Body of pancreas (tissue), 4 donors: ENCODE measurements at regions not wholly inside any gene's neighbourhood (a gene's known extent, or its start where the extent isn't known, plus 50 kb on each side); places are given as distances from the start of the nearest gene placed in this dataset.

Source experiments
- ATAC-seq: fragments of 150-250 bp; one replicate; pipeline ENCODE4 v1.9.1; 2016
- DNase-seq, 4 donors: peaks; one replicate each; pipeline ENCODE4 v3.0.0-alpha.2; 2019
- H3K27ac ChIP-seq, 4 donors: fragments of 200-600 bp; sonication (generic); 1 replicate in 3 of 4; 2 replicates in 1 of 4; pipeline versions ENCODE4 v1.5.1 to v1.6.1; 2016 to 2019; ENCODE audit warnings: mild to moderate bottlenecking in 1 of 4, mixed read lengths in 1 of 4, moderate library complexity in 1 of 4
- H3K27me3 ChIP-seq, 2 donors: fragments of 200-600 bp; sonication (generic); one replicate each; pipeline ENCODE4 v1.6.0; 2016; ENCODE audit warnings: mild to moderate bottlenecking in 1 of 2
- H3K36me3 ChIP-seq, 2 donors: fragments of 200-600 bp; sonication (generic); replicated peaks in 1 of 2; 2 replicates each; pipeline ENCODE4 v1.5.1; 2016; ENCODE audit warnings: low read depth in 2 of 2; ENCODE audit not compliant: insufficient read depth in 1 of 2
- H3K4me1 ChIP-seq: fragments of 200-600 bp; sonication (generic); one replicate; pipeline ENCODE4 v1.6.0; 2016
- H3K4me3 ChIP-seq, 2 donors: fragments of 200-600 bp; sonication (generic); 1 replicate in 1 of 2; 2 replicates in 1 of 2; pipeline ENCODE4 v1.5.1; 2016 to 2019
- H3K9me3 ChIP-seq, 3 donors: fragments of 200-600 bp; sonication (generic); 1 replicate in 2 of 3; 2 replicates in 1 of 3; pipeline ENCODE4 v1.5.1; 2016
- POLR2A ChIP-seq, 3 donors: fragments of 450-650 bp; IDR thresholded peaks; one replicate each; pipeline ENCODE4 v1.6.1; 2016; ENCODE audit warnings: antibody characterized with exemption in 3 of 3, mild to moderate bottlenecking in 2 of 3
- WGBS, 2 donors: methylation state at CpG; one replicate each; pipeline ENCODE4 v1.1.5; 2017; 5-methylcytosine and 5-hydroxymethylcytosine counted together
- intact Hi-C: fragments of 100-400 bp; cut with DNase I; formaldehyde crosslinking; loops from one replicate; pipeline ENCODE4 v1.15.1; 2023
- TF ChIP-seq, protein P1 (sequence below), 7 experiments: fragments of 450-650 bp in 4 of 7; fragments of 200-600 bp in 3 of 7; sonication (generic) in 3 of 7; IDR thresholded peaks; one replicate each; pipeline ENCODE4 v1.5.1; 2016 to 2019; ENCODE audit warnings: antibody characterized with exemption in 7 of 7

GRCh38 chr10:11393858-11394257 lies 217.6 kb downstream of the USP6NL start:
- intact Hi-C loops: no loop called here
- WGBS, 2 donors: 41 to 52% methylated on average over 9 of the region's 9 CpGs
- no peaks in the 10 kb centered on the region for H3K36me3 ChIP-seq
- H3K4me3 ChIP-seq: no peak overlapping the region
- no peak for DNase-seq
- ATAC-seq: no peak
- H3K27me3 ChIP-seq: no peaks in the 10 kb centered on the region
- TF ChIP-seq POLR2A (IDR thresholded peaks at IDR 0.05): no peak
- TF ChIP-seq, protein P1, sequence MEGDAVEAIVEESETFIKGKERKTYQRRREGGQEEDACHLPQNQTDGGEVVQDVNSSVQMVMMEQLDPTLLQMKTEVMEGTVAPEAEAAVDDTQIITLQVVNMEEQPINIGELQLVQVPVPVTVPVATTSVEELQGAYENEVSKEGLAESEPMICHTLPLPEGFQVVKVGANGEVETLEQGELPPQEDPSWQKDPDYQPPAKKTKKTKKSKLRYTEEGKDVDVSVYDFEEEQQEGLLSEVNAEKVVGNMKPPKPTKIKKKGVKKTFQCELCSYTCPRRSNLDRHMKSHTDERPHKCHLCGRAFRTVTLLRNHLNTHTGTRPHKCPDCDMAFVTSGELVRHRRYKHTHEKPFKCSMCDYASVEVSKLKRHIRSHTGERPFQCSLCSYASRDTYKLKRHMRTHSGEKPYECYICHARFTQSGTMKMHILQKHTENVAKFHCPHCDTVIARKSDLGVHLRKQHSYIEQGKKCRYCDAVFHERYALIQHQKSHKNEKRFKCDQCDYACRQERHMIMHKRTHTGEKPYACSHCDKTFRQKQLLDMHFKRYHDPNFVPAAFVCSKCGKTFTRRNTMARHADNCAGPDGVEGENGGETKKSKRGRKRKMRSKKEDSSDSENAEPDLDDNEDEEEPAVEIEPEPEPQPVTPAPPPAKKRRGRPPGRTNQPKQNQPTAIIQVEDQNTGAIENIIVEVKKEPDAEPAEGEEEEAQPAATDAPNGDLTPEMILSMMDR (IDR thresholded peaks at IDR 0.05): no peak
- no peaks in the 10 kb centered on the region for H3K9me3 ChIP-seq
- H3K4me1 ChIP-seq: no peaks in the 10 kb centered on the region
- H3K27ac ChIP-seq: no peak overlapping the region

DNA sequence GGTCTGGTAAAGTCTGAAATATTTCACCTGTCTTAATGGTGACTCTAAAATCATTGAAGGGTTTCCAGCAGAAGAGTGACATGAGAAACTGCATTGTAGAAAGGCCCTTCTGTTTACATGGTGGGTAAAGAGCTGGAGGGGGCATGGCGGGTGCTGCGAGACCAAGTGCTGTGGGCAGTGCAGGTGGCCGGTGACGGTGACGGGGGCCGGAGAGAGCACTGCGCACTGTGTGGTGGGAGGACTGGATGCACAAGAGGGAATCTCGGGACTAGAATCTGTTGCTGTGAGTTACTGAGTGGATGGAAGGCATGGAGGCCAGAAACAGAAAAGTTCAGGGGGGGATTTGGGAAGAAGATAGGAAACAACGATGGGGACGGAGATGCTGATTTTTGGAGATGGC lies 218.7 kb downstream of the USP6NL start:
- WGBS, 2 donors: 88 to 90% methylated on average over 10 of the region's 10 CpGs
- Histone ChIP-seq H3K9me3 (no peaks in the 10 kb centered on the region), H3K27ac (no peak overlapping the region), H3K4me3 (no peak overlapping the region), H3K27me3 (no peaks in the 10 kb centered on the region), H3K4me1 (no peaks in the 10 kb centered on the region), H3K36me3 (no peaks in the 10 kb centered on the region)
- ATAC-seq (no peak), DNase-seq (no peak)
- intact Hi-C loops: no loop called here
- TF ChIP-seq, protein P1 (IDR thresholded peaks at IDR 0.05): no peak
- TF ChIP-seq POLR2A (IDR thresholded peaks at IDR 0.05): no peak

GRCh38 chr10:11388996-11389395 lies 222.5 kb downstream of the USP6NL start:
- Histone ChIP-seq H3K27ac (no peak overlapping the region), H3K36me3 (no peaks in the 10 kb centered on the region), H3K4me1 (no peaks in the 10 kb centered on the region), H3K9me3 (no peaks in the 10 kb centered on the region), H3K27me3 (no peaks in the 10 kb centered on the region), H3K4me3 (no peak overlapping the region)
- intact Hi-C loops: no loop called here
- DNase-seq (no peak), ATAC-seq (no peak)
- WGBS, 2 donors: 81 to 82% methylated on average over 9 of the region's 9 CpGs
- TF ChIP-seq POLR2A (IDR thresholded peaks at IDR 0.05): no peak
- TF ChIP-seq, protein P1 (IDR thresholded peaks at IDR 0.05): no peak

- Histone ChIP-seq H3K36me3 (no peaks in the 10 kb centered on the region), H3K9me3 (no peaks in the 10 kb centered on the region), H3K4me1 (no peaks in the 10 kb centered on the region), H3K27me3 (no peaks in the 10 kb centered on the region), H3K27ac (no peak overlapping the region), H3K4me3 (no peak overlapping the region)
- intact Hi-C loops: no loop called here
- TF ChIP-seq POLR2A (IDR thresholded peaks at IDR 0.05): no peak
- TF ChIP-seq, protein P1 (IDR thresholded peaks at IDR 0.05): no peak
- no peak for DNase-seq
- 62 to 73% methylated on average over 10 of the region's 10 CpGs for WGBS, 2 donors
- no peak for ATAC-seq
These were observed 223.8 kb downstream of the USP6NL start for GRCh38 chr10:11387551-11388222.

DNA sequence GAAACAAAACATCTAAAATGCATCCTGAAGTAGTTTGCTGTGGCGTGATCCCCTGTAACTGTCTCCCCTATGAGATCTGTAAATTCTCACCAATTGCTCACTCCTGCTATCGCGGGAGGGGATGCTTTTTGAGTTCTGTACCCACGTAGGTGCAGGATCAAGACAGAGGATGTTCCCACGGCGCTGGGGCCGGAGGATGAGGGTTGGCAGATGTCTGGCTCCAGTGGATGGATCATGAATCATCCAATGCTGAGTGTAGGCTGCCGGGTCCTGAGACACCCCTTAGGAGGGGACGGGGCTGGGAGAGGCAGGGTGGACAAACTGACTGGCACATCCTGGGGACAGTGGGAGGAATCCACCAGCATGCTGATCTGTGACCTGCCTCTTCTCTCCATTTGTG lies 224.4 kb downstream of the USP6NL start:
- DNase-seq: no peak
- no peaks in the 10 kb centered on the region for H3K4me1 ChIP-seq
- no peak overlapping the region for H3K4me3 ChIP-seq
- no peak overlapping the region for H3K27ac ChIP-seq
- TF ChIP-seq, protein P1 (IDR thresholded peaks at IDR 0.05): no peak
- no peak for TF ChIP-seq POLR2A (IDR thresholded peaks at IDR 0.05)
- no peaks in the 10 kb centered on the region for H3K27me3 ChIP-seq
- no peak for ATAC-seq
- no peaks in the 10 kb centered on the region for H3K9me3 ChIP-seq
- intact Hi-C loops: no loop called here
- 68 to 86% methylated on average over 9 of the region's 9 CpGs for WGBS, 2 donors
- no peaks in the 10 kb centered on the region for H3K36me3 ChIP-seq
